ENCODE measurements at regions not wholly inside any gene's neighbourhood (a gene's known extent, or its start where the extent isn't known, plus 50 kb on each side); places are given as distances from the start of the nearest gene placed in this dataset.
A peak's percentile ranks its signal among the peaks of the same experiment; 100 is the strongest.

DNA sequence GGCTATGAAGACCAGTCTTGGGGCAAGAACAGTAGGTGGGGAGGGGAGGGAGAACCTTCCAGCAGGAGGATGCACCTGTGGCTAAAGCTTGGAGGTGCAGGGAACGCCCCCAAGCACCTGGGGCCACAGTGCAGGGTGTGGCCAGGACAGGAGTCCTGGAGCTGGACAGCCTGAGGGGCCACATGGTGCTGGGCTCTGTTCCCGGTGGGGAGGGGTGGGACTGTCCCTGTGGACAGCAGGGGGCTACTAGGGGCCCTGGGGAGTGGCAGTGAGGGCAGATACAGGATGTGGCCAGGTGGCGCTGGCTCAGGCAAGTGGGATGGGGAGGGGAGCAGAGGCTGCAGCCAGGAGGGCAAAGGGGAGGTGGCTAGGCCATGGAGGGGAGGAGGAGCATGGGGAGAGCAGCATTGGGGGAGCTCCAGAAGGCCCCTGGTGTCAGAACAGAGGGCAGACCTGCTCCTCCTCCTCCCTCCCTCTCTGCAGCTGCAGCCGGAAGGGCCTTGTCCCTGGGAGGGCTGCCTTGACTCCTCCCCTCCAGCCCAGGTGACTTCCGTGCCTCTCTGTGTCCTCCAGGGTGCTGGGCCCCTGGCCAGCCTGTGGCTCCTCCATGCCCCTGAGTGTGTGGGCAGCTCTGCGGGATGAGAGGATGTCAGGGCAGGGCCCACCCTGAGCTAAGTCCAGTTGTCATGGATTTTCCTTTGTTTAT is 68.4 kb upstream of the DLK1 start:
- no peak for DNase-seq

DNA sequence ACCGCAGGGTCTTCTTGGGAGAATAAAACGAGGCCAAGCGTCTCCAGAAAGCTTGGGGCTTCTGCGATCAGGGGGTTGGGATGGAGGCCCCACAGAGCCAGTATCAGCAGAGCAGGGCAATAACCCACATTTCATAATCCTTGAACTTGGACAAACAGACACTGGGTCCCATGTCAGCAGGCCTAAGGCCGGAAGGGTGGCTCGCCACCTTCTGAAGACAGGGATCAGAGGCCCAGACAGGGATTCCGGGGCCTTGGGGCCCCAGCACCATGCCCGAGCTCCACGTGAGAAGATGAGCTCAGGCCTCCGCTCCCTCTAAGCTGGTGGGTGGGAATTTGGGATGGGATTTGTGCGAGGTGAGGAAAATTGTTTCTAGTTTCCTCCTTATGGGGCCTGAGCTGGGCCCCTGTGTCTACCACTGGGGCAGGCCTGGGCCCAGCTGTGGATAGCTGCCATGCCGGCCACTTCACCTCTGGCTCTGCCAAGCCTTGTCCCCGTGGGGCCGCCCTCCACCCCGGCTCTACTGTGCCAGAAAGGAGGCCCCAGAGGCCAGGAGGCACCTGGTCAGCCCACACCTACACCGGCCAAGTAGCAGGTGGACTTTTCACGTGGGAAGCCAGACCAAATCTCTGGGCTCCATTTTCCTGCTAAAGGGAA is 67.2 kb upstream of the DLK1 start:
- no peak for DNase-seq

DNA sequence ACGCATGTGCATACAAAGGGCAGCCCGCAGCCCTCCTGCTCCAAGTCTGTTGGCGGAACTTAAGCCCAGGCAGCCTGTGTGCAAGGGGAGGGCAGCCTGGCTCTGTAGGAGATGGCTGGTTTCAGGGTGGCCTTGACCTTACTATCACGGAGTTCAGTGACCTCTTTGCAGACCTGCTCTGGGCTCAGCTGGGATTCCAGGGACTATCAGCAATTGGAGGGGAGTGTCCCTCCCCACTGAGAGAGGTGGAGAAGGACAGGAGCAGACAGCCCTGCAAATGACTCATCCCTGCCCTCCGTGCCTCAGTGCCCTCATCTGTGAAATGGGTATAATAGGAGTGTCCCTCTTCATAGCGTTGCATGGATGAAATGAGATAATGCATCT is 66.2 kb upstream of the DLK1 start:
- no peak for DNase-seq

DNA sequence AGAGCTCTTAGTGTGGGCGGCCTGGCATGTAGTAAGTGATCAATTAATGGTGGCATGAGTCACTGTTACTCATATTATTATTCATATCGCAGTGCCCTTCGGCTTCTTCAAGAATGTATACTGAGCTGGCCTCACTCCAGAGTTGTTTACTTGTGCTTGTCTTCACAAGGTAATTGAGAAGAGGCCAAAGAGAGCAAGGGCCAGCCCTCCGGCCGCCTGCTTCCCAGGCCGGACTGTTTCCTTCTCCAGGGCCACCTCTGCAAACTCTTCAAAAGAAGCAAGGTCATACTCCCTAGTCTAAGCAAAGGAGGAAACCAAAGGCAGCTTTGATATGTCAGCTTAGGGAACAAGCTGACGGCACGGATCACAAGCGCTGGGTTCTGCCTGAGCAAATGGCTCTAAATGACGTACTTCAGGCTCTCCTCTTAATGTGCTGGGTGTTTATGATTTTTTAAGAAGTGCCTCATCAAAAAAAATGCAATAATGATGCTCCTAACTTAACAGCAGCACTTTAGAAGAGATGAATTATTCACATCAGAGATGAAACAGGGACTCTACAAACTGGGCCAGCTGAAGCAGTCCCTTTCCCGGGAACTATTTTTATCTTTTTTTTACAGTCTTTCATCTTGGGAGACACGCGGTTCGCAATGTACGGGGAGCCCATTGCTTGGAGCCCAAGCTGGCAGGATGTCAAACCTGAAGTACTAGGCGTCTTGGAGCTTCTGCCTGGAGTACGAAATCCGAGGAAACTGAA is 65.6 kb upstream of the DLK1 start:
- peak in 2 of 51 donors; percentile 11 to 35 for DNase-seq

DNA sequence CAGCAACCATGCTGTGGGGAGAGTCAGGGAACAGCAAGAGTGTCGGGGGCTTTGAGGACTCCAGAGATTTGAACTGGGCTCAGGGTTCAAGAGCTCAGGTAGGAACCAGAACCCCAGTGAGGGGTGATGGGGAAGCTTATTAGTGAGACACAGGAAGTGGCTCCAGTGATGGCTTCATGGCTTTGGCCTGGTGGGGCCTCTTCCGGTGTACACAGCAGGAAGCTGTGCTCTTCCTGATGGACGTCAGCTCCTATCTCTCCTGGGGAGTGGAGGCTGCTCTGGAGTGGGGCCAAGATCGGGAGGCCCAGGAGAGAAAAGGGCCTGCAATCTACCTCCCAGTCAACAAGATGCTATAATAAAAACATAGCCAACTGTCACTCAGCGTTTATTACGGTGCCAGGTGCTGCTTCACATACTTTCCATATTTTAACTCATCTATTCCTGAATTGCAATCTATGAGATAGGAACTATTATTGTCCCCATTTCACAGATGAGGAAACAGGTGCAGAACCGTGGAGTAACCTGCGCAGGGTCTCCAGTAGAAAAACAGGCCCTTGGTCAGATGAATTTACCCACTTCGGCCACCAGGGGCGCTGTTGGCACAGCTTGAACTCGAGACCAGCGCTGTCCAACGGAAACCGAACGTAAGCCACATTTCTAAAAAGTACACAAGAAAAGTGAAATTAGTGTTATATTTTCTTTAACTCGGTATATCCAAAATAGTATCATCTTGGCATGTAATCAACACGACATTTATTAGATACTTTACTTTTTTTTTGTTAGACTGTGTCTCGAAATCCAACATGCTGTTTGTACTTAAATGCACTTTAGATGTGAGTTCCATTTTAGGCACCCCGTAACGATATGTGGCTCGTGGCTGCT is 63.6 kb upstream of the DLK1 start:
- peak in 30 of 51 donors; percentile 8 to 72 (median 40) for DNase-seq

DNA sequence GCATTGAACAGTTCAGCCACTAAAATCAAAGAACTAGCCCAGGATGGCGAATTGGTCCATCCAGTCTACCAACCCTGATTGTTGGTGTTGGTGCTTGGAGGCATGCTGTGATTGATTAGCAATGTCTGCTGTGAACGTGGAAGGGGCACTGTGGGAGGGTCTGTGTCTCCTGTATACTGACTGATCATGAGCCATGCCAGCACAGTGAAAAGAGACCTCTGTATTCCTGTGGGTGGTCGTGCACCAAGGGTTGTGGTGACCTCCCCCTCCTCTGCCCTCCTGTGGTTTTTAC is 63.0 kb upstream of the DLK1 start:
- DNase-seq, result no peak

DNA sequence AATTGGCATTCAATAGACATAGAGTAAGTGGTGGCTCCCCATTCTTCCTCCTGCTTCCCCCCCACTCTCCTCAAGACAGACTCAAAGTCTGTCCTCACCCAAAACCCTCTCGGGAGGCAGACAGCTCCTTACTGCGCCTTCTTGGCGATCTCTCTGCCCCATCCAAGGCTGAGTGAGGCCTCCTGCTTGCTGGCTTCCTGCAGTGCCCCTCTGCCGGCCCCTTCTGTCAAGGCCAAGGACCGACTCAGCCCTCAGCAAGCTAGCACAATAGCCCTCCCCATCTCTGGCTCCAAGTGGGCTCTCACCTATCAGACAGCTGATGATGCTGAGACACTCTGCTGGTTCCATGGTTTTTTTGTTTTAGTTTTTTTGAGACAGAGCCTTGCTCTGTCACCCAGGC is 62.5 kb upstream of the DLK1 start:
- no peak for DNase-seq

DNA sequence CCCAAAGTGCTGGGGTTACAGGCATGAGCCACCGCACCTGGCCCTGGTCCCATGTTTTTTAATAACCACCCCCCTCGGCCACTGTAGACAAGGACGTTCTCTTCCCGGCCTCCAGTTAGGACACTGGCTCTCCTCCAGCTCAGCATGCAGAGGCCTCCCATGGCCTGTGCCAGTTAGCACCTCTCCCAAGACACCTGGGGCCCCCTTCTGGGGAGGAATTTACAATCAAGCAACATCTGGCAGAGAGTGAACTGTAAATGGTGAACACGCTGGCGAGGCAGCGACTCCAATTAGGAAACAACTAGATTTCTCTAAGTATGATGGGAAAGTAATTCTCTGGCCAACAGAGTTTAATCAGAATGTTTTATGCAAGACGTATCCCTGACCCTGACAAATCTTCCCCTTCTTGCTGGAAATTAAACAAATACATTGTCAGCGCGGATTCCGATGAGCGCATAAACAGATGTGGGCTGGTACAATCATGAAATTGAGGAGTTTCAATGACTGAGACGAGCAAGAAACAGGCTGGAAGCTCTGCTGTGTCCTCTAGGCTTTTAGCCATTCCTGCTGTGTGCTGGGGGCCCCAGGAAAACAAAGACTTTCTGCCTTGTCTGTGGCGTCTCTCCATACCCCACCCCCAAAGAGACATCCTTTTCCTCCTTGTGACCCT is 61.7 kb upstream of the DLK1 start:
- DNase-seq, result no peak

DNA sequence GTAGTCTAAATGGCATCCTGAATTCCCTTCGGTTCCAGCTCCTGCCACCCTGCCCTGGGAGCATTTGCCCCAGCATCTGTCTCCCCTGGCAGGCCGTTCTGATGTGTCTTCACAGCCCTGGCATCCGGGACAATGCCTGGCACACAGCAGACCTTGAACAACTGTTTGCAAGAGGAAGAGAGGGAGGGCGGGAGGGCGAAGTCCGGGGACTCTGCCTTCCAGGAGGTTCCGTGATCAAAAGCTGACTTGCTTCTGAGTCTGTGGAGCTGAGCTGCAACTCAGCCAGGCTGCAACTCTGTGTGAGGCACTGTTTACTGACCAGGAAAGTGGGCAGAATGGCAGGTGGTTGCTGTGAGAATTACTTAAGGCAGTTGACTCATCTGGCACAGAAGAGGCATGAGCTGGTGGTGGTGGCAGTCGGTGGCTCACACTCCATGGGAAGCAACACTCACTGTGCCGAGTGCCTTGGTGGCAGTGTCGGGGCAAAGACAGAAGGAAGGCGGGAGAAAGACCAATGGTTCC is 61.1 kb upstream of the DLK1 start:
- DNase-seq, result peak in 9 of 51 donors; percentile 5 to 76 (median 24)

DNA sequence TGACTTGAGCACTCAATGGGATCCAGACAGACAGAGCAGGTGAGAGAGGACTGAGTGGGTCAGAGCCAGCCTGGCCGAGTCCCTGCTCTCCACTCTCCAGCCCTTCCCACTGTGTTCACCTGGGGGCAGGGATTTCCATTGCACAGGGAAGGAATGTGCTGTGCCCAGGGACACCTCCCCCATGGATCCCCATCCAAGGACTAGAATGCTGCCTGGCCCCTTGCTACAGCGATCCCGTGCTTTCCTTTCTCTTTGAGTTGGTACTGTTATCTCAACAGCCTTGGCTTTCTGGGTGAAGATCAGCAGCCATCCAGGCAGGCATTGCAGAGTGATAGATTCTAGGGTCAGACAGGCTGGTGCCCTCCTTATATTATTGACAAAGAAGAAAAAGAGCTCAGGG is 60.3 kb upstream of the DLK1 start:
- DNase-seq, result no peak

DNA sequence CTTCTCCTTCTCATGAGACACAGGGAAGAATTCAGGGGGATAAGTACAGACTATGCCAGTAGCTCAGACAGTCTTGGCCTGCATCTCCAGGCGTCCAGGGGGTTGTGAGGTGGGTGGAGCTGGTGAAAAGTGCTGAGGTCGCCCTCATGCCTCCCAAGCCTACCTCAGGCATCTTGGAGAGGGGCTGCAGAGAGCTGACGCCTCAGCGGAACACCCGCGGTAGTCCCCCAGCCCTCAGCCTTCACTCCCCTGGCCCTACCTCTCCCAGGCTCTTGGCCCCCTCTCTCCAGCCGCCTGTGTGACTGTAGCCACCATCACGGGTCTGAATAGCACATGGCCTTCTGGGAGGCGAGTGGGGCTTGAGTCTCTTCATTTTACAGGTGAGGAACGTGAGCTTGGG is 59.8 kb upstream of the DLK1 start:
- DNase-seq, result no peak

DNA sequence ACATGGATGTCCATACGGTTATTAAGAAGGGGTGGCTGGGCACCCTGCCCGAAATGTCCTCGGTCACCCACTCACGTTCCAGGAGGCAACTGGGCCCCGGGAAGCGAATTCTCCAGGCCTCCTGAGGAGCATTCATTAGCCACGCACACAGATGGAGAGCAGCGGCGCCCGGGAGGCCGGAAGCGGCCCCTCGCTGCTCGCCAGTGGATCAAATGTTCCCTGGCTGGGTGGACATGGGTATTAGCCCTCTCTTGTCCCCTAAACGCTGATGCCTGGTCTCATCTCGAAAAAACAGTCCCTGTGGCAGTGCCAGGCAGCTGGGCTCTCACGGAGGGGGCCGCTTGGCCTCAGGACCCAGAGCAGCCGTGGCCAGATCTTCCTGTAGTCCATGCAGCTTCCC is 59.0 kb upstream of the DLK1 start:
- DNase-seq, result no peak

DNA sequence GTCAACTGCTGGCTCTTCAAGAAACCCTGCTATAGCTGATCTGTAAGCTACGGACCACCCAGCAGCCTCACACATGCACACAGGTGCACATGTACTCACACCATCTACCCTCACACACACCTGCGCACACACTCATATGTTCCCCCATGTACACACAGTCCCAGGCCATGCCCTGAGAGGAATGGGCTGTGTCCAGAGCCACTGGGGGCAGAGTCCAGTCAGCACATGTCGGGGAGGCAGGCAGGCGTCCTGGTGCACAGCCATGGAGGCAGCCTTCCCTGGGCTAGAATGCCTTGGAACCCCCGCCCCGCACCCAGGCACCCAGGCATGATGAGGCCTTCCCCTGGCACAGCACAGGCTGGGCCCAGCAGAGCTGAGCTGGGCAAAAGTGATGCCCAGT is 58.3 kb upstream of the DLK1 start:
- DNase-seq, result no peak

DNA sequence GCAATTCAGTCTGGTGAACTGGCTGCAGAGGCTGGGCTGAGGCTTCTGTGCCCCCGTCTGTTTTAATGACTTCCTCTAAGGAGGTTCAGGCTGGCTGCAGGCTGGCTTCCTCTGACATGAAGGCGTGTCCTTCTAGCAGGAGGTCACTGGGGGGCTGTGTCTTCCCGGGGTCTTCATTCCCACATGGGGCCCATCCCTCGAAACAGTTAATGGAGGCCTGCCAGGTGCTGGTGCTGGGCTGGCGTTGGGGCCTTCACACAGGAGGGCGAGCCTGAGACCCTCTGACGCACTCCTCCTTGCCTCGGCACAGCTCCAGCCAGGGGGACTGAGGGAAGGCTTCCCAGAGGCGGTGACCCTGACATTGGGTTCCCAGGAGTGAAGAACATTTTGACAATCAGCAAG is 57.7 kb upstream of the DLK1 start:
- DNase-seq, result no peak

DNA sequence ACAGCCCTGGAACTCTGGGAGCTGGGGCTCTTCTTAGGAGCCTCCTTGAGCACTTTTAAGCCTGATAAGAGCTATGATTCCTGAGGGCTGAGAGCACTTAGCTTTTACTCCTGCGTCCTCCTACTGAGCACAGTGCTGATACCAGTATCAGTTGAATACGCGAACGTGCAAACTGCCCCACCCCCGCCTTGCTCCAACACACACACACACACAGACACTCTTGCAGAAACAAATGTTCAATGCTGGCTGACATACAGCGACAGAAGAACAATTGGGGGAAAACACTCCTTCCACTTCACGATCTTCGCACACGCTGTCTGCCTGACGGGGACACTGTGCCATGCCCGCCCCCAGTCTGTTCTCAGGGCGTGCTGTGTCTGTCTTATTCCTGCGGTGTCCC is 57.2 kb upstream of the DLK1 start:
- peak in 1 of 51 donors; percentile 65 for DNase-seq

DNA sequence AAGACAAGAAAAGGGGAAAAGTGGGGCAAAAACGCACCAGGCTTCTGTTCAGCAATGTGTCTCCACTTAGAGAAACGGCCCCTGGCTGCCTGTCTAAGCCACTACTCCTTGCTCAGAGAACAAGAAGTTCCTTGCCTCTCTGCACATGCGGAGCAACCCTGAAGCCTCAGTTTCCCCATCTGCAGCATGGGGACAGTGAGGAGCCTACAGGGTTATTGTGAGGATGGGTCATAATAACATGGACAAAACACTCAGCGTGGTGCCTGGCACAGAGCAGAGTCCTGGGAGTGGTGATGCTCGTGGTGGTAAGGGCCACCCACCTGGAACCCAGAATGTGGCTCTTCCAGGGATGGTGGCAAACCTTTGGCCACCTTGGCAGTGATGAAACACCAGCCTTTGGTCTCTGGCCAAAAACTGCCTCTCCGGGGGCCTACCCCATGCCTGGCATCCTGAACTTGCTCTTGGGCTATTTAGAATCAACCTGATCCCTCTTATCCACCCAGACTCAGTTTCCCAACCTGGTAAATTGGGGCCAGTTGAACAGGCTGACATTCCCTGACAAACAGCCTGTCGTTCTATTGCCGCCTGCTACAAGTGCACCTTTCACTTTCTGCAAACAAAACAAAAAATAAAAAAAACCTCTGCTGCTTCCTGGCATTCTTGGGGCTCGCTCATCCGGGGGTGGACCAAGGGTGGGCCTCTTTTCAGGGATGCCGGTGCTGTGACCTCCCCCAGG is 56.5 kb upstream of the DLK1 start:
- no peak for DNase-seq

DNA sequence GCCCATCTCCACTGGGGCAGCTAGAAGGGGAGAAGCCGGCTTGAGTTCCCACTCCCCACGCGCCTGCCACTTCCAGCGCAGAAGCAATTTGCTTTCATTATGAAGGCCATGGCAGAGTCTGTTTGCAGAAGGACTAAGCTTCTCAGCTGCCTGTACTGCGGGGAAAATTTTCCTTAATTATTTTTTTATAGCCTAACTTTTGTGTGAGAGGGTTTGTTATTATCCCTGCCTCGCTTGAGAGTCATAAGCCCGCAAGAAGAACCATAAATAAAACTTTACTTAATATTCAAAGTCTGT is 56.0 kb upstream of the DLK1 start:
- no peak for DNase-seq

DNA sequence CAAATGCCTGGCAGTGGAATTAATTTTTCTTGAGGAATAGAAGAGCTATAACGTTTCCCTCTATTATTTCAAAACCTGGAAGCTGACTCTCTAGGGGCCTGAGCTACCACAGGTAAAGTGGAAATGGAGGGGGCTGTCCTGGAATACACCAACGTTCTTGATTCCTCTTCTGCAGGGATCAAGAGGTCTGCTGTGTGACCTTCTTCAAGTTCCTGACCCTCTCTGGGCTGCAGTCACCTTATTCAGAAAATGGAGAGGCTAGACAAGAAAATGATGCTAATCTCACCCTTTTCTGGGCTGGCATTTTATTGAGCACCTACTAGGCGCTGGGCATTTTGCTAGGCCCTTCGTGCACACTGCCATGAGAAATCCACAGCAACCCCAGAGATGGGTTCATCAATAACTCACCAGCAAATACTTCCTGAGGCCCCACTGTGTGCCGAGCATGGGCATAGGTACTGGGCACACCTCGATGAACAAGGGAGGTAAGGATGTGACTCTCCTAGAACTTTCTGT is 55.2 kb upstream of the DLK1 start:
- DNase-seq, result no peak

DNA sequence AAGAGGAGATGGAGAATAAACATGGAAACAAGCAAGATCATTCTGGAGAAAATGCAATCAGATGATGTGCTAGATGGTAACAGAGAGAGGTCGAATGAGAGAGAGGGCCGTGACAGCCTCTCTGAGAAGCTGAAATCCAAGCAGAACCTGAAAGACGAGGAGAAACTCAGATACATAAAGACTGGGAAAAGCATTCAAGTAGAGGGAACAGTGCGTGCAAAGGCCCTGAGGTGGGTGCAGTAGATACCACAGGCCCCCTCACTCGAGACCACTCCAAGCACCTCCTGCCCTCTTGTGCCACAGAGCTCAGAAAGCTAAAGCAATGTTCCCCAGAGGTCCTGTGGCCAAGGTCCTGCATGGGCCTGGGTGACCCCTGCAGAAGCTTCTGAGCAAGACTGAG is 54.8 kb upstream of the DLK1 start:
- DNase-seq, result no peak

DNA sequence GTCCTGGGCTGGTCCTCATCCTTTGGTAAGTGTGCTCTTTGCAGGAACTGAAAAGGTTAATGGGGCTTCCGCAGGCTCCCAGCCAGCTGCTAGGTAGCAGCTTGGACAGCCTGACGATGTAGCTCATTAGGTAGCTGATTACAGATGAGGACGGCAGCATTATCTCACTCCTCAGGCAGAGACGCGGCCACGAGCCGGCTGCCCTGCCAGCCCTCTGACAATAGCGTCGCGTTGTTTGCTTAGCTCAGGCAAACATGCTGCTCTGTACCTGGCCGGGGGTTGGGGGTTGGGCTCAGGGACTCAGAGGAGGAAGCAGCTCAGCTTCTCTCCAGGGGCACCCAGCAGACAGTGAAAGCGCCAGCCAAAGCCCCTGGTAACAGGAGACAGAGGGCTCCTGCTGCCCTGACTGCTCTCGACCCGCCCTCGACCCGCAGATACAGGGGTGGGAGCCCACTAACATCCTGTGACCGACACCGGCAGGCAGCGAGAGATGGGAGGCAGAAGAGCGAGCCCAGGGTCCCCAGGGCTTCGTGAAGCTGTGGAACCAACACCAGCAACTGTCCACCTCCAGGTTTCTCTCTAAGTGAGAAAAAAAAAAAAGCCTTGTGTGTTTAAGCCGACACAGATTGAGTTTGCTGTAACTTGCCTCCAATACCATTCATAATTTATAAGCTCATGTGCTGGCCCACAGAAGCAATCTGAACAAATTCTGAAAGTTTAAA is 53.4 kb upstream of the DLK1 start:
- DNase-seq, result no peak
